ENCODE measurements at regions not wholly inside any gene's neighbourhood (a gene's known extent, or its start where the extent isn't known, plus 50 kb on each side); places are given as distances from the start of the nearest gene placed in this dataset.
"Not testable (repeated sequence)": the region's sequence is repeated elsewhere in the genome, so short reads cannot be mapped to it uniquely, and the experiment has no call there.

DNA sequence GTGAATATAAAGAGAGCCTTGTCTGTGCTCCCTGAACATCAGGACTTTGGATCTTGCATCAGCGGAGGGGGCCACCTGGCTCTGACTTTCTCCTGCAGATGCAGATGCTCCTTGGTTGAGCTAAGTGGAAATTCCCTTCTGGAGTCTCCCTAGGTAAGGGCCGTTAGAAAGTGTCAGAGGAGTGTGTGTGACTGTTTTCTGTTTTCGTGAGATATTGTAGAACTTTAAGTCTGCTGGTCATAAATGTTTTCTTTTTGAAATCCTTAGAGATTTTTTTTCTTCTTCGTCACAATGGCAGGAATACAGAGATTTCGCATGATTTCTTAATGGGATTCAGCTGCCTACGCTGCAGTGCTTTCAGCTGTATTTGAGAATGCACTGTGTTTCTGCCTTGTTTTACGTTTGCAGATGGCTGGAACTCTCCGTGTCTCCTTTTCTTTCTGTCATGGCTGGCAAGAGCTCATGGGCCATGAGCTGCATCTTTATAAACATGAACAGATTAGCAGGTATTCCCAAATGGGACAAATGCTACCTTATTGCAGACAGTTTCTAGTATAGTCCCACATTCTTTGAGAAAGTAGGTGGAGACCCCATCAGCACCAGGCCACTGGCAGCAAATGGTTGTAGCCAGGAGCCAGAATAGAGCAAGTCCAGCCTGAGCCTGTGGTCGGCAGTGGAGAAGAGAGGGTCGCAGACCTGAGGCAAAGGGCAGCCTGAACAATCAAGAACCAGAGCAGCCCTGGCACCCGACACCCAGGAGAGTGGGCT is 76.2 kb upstream of the FRMD6 start:
- intact Hi-C loops (cut with micrococcal nuclease): no loop called here

DNA sequence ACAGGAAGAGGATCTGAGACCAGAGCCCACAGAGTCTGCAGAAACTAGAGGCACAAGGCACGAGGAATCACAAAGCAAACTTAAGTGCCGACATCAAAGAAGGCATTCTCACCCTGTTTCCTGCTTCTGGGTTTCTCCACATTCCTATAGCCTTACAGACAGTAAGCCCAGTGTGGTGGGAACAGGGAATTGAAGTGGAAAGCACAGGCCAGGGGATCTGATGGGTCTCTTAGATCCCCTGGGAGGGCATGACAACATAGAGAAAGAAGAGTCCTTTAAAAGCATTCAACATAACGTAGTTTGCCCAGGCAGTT is 75.6 kb upstream of the FRMD6 start:
- intact Hi-C loops (cut with micrococcal nuclease): no loop called here

DNA sequence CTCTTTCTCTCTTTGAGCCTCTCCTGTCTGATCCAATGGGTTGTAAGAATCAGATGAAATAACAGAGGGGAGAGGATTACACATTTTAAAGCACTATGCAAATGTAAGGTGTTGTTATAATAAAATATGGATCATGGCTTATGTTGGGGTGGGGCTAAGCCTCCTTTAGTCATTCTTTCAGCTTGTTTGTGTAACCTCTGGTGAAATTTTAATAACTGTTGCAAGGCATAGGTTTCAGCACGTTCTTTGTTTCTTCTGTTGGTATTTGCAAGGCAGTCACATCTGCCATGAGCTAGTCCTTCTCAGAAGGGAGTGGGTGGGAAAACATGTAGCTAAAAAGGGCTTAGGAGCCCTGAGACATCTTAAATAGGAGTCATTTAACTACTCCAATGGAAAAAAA is 74.8 kb upstream of the FRMD6 start:
- intact Hi-C loops (cut with micrococcal nuclease): no loop called here

DNA sequence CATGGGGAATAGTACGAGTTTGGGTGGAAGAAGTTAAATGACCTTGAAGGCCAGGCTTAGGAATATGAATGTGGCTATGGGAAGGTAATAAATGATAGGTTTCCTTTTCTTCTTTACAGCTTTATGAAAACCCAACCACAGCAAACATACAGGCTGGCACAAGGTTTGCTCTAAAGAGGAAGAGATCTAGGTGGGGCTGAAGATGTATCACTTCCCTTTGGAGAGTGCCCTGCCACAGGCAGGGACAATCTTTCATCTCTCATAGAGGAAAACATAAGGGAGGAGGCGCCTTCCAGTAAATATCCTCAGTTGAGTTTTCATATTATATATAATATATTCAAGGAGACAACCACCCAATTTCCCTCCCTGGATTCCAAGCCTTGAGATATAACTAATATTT is 72.9 kb upstream of the FRMD6 start:
- intact Hi-C loops (cut with micrococcal nuclease): no loop called here

DNA sequence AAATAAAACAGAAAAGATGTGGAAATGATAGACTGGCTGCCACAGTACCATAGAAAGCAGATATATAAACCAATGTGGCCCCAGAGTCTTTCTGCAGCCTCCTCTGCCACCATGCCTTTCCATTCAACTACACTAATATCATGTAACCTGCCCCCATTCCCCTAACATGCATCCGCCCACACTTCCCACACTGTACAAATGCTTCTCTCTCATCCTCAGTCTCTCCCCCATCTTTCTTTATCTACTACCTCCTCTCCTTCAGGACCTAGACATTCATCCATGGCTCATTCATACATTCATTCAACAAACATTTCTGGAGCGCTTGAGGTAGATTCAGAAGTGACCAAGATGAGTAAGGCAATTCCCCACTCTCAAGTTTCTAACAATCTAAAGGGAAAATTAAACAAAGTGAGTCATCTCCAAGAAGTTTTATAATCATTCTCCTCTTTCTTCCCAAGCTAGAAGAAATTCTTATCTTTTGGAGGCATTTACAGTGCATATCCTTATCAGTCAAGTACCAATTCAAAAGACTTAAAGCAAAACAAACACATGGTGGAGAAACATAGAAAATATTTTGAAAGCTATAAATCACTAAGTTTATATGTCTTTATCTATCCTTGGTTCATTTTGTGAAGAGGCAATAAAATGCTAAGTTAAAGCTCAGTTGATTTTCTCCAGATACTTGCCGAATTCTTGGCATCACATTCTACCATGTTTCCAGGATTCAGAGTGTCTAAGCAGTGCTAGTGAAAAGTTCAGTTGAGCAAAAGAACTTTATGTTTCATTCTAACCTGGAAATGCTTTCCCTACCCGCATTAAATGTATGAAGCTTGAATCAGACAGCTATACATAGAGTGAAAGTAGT is 70.5 kb upstream of the FRMD6 start:
- intact Hi-C loops (cut with micrococcal nuclease): no loop called here

DNA sequence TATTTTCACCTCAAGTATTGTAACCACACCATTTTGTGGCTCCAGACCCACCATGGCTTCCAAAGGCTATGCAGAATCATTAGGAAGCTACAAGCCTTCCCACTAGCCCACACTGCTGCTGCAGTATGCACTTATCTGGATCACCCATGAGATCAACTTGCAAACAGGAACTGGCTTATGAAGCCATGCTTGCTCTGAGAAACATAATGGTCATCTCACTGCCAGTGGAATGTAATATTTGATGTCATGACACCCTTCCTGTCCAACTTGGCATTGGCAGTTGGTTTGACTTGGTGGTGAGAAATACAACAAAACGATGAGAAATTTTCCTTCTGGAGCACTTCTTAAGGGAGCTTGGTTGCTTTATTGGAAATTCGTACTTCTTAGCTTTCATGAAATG is 69.3 kb upstream of the FRMD6 start:
- intact Hi-C loops (cut with micrococcal nuclease): no loop called here

DNA sequence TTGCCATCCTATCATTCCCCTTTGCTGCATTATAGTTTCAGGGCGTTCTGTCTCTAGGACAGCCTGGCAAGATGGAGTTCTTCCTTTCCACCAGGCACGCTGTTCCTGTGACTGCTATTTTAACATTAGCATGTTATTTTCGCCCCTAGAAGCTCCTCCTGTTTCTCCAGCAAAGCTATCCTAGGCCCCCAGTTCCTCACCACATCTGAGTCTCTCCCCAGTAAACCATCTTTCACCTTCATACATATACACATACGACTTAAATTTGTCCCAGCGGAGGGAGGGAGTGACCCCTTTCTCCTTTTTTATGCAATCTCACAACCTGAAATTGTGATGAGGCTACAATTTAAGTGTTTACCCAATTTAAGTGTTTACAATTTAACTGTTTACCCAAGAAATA is 66.7 kb upstream of the FRMD6 start:
- intact Hi-C loops (cut with micrococcal nuclease): no loop called here

DNA sequence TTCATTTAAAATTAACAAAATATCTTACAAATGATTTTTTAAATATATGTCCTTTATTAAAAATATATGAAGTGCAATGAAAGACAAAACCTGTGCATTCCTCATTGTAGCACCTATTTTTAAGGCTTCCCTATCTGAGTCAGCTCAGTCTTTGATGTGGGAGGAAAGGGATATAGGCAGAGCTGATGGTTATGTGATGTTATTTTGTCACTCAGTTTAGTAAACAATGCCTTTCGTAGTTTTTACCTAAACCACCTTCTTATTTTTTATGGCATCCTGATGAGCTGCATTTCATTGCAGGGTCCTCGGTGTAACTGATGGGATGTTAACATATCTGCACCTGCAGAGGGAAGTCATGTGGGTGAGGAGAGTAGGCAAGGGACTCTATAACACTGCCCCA is 58.9 kb upstream of the FRMD6 start:
- intact Hi-C loops (cut with micrococcal nuclease): no loop called here

DNA sequence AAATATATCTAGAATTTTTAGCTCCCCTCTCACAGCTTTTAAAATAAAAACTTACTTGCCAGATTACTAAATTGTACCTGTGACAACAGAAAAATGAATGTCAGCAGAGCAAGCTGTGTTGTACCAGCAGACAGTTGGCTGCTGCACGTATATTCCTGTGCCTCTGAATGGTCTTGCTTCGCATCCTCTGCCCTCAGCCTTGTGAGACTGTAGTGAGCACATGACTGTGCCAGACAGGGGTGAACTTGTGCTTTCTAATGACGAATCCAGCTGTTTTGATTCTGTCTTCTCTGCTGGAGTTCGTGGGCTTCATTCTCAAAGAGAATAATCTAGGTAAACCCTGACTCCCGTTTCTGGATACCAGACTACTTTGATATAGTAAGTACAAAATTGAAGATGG is 58.3 kb upstream of the FRMD6 start:
- intact Hi-C loops (cut with micrococcal nuclease): no loop called here

DNA sequence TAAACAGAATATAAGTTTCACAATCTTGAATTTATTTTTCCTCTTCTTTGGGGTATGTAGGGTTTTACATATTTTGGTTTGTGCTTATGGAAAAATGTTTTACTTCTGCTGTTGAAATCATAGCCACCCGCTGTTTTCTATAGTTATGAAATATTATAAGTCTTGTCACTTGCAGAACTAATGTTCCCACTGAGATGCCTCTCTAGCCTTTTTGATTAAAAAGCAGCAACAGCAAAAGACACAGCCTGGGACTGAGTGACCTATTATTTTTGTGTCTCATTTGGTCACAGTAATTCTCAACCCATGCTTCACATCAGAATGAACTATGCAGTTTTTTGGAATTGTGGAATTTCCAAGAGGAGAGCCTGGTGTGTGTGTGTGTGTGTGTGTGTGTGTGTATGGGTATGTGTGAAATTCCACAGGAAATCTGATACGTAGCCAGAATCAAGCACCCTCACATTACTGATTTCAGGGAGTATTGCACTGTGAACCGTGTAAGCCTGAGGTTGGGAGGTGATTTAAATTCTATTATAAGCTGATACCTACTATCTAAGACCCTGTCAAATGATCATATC is 55.7 kb upstream of the FRMD6 start:
- intact Hi-C loops (cut with micrococcal nuclease): no loop called here

DNA sequence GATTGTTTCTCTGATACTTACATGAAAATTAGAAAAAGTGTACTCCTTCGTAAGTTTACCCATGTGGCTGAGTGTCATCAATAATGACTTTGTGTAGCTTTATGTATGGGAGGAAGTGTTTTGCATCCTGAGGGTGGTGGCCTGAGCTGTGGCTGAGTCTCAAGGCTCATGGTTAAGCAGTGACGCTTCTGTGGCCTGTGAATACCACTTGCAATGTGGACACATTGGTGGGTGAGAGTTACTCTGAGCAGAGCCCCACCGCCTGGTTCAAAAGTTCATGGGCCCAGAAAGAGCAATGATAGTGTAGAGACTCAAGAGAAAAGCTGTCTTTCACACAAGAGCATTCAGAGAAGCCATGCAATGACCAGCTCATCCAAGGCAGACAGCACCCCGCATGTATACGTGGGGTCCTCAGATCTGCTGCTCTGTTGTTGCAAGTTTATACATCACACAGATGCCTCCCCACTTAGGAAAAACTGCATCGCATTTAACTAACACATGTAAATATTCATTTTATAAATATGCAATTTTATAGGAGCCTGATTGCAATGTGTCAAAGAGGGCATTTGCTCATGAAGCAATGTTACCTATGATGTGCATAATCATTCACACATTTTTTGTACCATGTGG is 55.1 kb upstream of the FRMD6 start:
- intact Hi-C loops (cut with micrococcal nuclease): no loop called here

DNA sequence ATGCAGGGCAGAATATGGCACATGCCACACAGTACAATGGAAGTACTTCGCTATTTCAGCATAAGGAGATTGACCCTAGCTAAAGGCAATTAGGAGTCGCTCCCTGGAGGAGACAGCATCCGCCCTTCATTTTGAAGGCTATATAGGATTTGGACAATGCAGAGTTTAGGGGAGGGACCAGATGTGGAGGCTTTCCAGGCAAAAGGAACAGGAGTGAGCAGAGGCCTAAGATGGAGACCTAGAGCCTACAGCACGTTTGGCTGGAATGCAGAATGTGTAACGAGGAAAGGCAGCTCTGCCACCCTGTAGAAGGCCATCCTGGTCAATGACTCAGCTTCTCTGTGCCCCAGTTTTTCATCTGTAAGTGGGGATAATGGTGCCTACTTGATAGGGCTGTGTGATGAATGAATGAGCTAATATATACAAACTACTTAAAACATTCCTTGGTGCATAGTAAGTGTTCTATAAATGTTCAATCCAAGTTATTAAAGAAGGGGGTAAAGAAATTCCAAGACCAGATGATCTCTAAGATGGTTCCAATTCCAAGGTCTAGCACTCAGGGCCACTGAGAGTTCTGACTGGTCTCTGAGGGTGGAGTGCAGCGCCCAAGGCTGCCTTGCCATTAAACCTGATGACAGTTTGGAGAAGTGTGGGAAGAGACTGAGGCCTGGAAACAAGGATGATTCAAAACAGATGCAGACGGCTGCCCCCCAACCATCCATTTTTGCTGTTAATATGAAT is 54.3 kb upstream of the FRMD6 start:
- intact Hi-C loops (cut with micrococcal nuclease): no loop called here

DNA sequence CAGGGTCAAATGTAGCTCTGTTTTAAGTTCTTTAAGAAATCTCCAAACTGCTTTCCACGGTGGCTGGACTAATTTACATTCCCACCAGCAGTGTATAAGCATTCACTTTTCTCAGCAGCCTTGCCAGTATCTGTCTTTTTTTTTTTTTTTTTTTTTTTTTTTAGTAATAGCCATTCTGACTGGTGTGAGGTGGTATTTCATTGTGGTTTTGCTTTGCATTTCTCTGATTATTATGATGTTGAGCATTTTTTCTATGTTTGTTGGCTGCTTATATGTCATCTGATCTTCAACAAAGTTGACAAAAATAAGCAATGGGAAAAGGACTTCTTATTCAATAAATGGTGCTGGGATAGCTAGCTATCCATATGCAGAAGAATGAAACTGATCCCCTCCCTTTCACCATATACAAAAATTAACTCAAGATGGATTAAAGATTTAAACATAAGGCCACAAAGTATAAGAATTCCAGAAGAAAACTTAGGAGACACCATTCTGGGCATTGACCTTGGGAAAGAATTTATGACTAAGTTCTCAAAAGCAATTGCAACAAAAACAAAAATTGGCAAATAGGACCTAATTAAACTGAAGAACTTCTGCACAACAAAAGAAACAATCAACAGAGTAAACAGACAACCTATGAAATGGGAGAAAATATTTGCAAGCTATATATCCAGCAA is 52.6 kb upstream of the FRMD6 start:
- intact Hi-C loops (cut with micrococcal nuclease): not testable (repeated sequence)

DNA sequence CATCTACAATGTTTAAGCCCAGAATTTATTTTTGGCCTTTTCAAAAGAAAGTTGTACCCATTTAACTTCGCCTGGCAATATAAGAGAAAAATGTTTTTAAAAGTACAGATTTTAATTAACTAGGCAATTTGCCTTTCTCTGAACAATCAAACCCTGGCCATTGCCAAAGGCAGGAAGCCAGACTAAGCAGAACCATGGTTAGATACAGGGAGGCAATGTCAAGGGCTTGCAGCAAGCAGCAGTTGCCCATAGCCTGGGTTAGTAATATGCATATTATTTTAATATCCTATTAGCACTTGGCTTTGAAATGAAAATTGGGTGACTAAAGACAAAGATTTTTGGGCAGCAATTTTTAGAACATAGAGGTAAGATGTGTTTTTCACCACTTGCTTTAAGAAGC is 51.1 kb upstream of the FRMD6 start:
- intact Hi-C loops (cut with micrococcal nuclease): no loop called here
